NCI-H2196 (cell line): ENCODE measurements at regions not wholly inside any gene's neighbourhood (a gene's known extent, or its start where the extent isn't known, plus 50 kb on each side); places are given as distances from the start of the nearest gene placed in this dataset.
"Not testable (repeated sequence)": the region's sequence is repeated elsewhere in the genome, so short reads cannot be mapped to it uniquely, and the experiment has no call there.

Experiments used
- DNase-seq: peaks from one replicate; lab custom pipeline; 2025; ENCODE audit not compliant: unreplicated experiment; lab: John Stamatoyannopoulos, UW

DNA sequence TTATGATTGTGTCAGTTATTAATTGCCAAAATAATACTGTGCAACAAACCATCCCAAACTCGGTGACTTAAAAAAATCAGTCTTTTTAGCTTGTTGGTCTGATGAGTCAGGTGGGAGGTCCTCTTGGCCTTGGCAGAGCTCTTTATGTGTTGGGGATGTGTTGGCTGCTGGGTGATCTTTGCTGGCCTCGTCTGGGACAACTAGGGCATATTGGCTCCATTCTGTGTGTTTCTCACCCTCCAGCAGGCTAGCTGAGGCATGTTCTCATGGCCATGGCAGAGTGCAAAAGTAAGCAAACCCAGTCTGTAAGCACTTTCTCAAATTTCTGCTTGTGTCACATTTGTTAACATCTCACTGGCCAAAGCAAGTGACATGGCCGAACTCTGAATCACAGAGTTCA lies 251.6 kb downstream of the RPLP1 start:
- DNase-seq, result peak; percentile 35

DNA sequence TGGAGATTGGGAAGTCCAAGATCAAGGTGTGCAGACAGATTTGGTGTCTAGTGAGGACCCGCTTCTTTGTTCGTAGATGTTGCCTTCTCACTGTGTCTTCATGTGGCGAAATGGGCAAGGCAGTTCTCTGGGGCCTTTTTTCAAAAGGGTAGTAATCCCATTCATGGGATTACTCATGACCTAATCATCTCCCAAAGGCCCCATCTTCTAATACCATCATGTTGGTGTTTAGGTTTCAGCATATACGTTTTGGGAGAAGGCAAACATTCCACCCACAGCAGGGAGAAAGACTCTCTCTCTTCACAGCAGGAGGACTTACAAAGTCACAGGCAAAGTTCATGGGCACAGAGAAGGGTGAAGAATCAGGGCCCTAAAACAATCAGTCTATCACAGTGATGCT lies 252.1 kb downstream of the RPLP1 start:
- no peak for DNase-seq

DNA sequence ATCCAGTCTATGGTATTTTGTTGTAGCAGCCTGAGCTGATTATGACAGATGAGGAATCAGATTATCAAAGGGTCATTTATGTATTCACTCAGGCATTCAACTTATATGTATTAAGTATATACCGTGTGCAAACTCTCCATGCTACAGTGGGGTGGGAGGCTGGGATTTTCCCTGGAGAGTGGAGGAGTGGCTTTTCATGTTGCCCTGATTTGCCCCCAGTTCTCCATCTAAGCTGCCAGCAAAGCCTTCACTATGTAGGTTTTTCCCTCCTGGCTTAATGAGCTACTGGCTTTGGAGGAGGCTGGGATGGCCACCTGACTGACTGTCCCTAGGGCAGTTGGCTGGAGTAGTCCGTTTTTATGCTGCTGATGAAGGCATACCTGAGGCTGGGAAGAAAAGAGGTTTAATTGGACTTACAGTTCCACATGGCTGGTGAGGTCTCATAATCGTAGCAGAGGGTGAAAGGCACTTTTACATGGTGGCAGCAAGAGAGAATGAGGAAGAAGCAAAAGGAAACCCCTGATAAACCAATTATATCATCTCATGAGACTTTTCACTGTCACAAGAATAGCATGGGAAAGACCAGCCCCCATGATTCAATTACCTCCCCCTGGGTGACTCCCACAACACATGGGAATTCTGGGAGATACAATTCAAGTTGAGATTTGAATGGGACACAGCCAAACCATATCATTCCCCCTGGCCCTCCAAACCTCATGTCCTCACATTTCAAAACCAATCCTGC lies 253.9 kb downstream of the RPLP1 start:
- DNase-seq, result no peak

DNA sequence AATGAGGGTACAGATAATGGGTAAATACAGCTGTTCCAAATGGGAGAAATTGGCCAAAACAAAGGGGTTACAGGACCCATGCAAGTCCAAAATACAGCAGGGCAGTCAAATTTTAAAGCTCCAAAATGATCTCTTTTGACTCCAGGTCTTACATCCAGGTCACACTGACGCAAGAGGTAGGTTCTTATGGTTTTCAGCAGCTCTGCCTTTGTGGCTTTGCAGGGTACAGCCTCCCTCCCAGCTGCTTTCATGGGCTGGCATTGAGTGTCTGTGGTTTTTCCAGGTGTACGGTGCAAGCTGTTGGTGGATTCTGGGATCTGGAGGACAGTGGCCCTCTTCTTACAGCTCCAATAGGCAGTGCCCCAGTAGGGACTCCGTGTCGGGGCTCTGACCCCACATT lies 254.6 kb downstream of the RPLP1 start:
- not testable (repeated sequence) for DNase-seq

DNA sequence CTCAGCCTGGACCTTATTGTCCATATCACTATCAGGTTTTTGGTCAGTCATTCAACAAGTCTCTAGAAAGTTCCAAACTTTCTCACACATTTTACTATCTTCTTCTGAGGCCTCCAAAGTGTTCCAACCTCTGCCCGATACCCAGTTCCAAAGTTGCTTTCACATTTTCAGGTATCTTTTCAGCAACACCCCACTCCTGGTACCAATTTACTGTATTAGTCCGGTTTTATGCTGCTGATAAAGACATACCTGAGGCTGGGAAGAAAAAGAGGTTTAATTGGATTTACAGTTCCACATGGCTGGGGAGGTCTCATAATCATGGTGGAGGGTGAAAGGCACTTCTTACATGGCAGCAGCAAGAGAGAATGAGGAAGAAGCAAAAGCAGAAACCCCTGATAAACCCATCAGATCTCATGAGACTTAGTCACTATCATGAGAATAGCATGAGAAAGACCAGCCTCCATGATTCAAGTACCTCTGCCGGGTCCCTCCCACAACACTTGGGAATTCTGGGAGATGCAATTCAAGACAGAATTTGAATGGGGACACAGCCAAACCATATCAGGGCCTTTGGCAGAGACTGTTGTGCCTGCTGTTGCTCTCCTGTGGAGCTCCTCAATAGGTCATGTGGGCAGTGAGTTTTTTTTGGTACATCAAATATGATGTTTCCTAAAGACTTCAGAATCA lies 256.0 kb downstream of the RPLP1 start:
- DNase-seq, result not testable (repeated sequence)

DNA sequence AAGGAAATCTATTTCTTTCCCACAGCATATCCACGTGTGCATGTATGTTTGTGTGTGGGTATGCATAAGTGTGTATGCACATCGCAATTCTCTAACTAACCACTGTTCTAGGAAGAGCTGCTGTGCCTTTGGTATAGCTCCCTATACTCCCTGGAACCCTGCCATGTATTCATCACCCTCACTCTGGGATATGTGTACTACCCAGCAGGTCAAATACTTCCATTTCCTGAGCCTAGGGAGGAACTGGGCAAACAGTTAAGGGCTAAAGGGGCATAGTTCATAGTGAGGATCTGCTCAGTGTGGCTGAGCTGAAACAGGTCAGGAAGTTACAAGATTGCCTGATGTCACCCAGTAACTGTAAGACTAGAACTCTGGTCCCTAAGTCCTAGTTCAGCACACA lies 260.4 kb downstream of the RPLP1 start:
- peak; percentile 1 for DNase-seq

DNA sequence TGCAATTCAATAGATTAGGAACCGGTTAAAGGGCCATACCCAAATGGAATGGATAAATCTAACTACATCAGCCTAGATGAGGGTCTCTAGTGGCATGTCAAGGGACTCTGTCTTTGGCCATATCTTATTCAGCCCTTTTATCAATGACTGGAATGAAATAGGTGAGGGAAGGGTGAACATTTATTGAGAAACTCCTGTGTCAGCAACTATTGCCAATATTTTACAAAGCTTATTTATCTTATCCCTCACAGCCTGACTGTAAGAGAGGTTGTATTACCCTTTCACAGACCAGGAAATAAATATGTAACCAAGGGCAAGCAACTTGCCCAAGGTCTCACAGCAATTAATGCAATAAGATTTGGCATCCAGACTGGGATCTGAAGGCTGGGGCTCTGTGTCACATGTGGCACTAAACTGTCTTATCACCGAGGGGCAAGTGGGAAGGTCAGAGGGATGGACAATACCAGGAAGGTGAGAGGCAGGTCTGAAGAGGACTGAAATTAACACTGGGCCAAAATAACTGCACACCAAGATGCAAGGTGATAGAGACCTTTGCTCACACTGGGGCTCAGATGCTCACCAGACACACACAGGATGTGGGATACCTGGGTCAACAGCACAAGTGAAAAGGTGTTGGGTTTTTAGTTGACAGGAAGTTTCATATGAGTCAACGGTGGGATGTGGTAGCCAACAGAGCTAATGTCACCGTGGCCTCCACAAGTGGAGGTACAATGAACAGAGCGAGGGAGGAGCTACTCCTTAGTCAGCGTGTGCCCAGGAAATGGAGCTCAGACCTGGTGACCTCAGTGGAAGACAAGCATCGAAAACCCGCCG lies 261.3 kb downstream of the RPLP1 start:
- DNase-seq, result no peak

DNA sequence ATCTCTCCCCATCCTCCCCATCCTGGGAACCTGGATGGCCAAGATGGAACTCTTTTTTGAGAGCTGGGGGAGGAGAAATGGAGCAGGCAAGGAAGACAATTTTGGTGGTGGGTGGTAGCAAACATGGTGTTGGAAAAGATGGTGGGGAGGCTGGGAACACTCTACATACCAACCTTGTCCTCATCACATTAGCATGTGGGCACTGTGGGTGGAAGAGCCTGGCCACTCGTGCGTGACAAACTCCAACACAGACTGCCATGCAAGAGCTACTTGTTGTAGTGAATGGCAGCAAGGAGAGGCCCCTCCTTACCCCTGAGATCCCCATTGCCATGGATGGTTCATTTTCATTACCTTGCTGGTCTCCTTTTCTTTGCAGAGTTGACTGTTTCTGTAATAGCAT lies 262.6 kb downstream of the RPLP1 start:
- DNase-seq, result no peak

DNA sequence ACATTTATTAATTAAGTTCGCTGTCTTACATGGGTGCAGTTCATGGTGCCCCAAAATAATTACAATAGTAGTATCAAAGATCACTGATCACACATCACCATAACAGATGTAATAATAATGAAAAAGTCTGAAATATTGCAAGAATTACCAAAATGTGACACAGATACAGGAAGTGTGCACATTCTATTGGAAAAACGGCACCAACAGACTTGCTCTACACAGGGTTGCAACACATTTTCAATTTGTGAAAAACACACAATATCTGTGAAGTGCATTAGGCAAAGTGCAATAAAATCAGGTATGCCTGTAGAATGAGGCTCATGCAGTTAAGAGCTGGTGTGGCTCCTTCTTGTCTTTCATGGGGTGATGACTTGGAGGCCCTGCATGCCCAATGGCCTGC lies 265.8 kb downstream of the RPLP1 start:
- no peak for DNase-seq

- no peak for DNase-seq
These were observed 266.3 kb downstream of the RPLP1 start for GRCh38 chr15:69718916-69719315.

DNA sequence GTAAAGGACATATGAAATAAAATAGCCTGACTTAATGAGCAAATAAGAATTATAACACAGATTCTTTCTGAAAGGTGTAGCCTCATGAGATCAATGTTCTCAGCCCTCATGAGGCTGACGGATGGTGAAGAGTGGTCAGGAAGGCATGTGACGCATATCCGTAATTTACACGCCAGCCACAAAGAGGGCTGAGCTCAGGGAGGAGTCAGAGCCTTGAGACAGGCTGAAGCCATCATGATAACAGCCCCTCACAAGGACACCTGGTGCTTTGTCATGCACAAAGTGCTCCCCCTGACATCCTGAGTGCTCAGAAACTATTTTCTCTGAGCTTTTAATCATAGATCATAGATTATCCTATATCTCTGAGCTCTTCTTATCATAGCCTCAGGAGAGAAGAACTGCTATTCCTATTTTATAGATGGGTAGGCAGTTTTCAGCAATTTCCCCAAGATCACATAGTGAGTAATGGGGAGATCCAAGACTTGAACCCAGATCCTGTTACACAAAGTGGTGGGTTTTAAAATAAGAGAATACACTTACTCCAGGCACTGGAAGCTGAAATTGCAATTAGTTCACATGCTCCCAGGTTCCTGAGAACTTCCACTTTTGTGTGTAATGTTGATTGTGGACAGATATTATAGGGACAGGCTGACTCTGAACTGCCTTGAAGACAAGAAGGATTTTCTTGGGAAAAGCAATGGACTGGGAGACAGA lies 267.1 kb downstream of the RPLP1 start:
- DNase-seq, result no peak

DNA sequence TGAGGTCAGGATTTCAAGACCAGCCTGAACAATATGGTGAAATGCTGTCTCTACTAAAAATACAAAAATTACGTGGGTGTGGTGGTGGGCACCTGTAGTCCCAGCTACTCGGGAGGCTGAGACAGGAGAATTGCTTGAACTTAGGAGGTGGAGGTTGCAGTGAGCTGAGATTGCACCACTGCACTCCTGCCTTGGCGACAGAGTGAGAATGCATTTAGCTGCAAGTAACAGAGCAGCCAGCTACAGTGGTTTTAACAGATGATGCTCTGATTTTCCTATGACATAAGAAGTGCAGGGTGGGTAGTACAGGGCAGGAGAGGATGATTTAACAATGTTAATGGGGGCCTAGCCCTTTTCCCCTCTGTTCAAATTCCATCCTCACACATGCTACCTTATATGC lies 267.9 kb downstream of the RPLP1 start:
- no peak for DNase-seq

DNA sequence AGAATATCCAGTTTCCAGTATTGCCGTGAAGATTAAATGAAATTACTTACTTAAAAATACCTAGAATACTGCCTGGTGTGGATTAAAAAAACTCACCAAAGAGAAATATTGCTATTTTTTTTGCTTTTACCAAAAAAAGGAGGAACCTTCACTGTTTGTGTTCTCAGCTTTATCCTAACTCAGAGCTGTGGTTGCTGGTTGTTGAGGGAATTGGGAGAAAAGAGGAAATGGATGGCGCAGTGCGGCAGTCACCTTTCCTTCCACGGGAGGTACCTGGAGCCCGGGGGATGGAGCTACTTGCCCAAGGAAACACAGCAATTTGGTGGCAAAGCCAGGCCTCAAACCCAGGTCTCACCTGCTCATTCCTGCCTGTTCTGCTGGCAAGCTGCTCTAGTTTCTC lies 270.3 kb downstream of the RPLP1 start:
- DNase-seq, result no peak

GRCh38 chr15:69723404-69724096 lies 270.9 kb downstream of the RPLP1 start:
- peak; percentile 49 for DNase-seq

DNA sequence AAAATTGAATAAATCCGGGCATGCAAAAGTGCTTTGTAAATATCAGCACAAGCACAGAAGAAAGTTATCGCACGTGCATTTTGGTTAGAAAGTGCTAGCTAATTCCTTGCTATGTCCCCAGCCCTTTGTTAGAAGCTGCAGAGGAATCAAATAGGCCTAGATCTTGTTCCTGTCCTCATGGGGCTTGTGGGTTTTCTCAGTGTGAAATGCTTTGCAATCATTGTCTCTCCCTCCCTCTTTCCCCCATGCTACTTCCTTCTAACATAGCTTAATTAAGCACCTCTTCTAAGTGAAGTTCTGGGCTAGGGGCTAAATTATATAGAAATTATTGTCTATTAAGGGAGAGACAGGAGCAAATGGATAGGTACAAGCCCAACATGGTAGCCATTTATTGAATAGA lies 271.7 kb downstream of the RPLP1 start:
- DNase-seq, result no peak

DNA sequence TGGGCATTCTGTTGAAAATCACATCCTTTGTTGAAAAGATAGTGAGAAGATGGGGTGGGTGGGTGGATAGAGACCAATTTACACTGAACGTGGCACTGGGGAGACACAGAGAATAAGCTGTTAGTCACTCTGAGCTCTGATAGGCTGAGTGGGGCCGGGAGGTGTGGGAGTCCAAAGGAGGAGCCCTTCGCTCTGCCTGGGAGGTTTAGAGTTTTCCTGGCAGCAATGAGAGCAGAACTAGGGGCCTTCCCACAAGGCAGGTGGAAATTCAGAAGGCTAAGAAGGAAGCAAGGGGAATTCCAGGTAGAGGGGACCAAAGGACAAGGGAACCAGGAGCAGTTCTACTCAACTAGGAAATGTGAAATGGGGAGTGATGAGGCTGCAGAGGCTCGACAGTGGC lies 272.7 kb downstream of the RPLP1 start:
- DNase-seq, result no peak

DNA sequence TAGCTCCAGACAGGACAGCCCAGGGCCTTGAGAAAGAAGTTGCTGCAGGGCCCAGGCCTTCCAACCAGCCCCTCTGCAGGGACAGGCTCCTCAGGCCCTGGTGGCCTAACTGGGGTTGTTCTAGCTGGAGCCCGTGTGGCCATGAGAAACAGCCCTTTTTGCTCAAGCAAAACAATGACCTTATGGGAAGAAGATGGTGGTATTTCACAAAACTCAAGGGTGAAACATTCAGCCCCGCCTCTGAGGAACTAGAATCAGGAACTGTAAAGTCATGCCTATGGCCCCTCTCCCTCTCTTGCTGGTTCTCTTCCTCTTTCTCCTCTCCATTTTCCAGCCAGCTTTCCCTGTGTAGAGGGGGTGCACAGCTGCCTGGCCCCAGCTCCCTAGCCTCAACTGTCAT lies 273.3 kb downstream of the RPLP1 start:
- no peak for DNase-seq

DNA sequence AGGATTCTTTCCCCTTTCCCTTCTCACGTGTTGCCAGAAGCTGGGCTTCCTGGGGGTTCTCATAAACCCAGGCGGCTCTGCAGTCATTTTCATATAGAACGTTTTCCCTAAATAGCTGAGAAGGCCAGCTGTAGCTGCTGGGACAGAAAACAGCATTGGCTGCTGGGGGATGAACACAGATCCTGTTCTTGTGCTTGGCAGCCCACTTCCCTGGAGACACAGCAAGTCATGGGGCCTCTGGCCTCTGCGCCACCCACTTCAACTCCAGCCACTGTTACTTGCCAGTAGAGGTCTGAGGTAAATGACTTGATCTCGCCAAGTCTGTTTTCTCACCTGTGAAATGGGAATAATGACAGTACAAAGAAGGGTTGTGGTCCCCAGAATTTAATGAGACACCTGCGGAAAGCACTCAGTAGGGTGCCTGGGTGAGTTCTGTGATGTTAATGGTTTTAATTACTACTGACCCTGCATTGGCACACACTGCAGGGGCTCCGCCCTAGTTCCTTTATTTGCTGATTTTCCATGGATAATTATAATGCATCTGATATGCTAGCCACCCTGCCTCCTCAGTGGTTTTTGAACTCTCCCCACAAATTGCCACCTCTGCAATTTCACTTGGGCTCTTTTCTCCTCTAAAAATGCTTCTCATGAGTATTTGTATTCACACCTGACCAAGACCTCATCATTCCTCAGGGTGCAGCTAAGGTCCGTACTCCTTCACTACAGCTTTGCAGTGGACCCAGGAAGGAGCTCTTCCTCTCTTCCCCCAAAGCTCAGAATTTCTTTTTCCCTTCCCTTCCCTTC lies 274.7 kb downstream of the RPLP1 start:
- no peak for DNase-seq

GRCh38 chr15:69729167-69729748 lies 276.6 kb downstream of the RPLP1 start:
- DNase-seq, result no peak
